HG02571 (cell line): ENCODE measurements at regions not wholly inside any gene's neighbourhood (a gene's known extent, or its start where the extent isn't known, plus 50 kb on each side); places are given as distances from the start of the nearest gene placed in this dataset.

Experiments
- ATAC-seq: cut with Tn5 transposase; IDR thresholded peaks from one replicate; pipeline ENCODE4 v1.9.1; 2021; ENCODE audit warnings: mild to moderate bottlenecking, moderate library complexity; ENCODE audit not compliant: unreplicated experiment

DNA sequence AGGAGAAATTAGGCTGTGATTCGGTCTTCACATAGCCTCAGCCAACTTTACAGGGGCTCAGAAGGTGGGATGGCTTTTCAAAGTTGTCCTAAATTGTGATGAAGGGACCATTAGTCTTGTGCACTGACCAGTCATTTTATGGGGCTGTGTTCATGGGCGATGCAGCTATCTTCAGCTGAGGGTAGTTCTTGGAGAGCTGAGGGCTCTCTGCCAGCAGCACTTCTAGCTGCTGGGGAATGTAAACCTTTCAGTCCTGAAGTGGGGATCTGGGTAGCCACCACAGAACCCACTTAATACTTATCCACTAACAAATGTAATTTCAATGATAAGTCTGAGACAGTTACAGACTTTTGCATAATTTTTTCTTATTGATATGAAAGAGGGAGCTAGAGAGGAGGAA lies 270.6 kb downstream of the AEBP2 start:
- ATAC-seq: no peak

GRCh38 chr12:19710811-19711793 lies 271.8 kb downstream of the AEBP2 start:
- no peak for ATAC-seq

GRCh38 chr12:19712041-19712440 lies 272.7 kb downstream of the AEBP2 start:
- no peak for ATAC-seq

DNA sequence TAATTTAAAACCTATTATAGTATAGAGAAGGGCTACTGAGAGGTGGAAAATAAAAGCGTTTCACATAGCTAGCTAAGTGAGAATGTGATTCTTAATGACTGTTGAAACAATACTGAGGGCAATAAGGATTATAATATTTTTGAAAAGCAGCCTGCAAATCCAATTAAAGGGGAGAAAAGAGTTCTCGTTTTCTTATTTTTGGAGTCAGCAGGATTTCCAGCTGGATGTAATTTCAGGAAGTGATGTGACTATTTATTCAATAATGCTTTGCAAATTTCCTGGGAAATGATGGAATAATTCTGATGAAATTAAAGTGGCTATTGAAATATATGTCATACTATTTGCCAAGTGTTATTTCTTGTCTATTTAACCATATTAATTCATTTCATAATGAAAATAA lies 279.1 kb downstream of the AEBP2 start:
- no peak for ATAC-seq

- no peak for ATAC-seq
Observed at GRCh38 chr12:19719672-19720071, 280.4 kb downstream of the AEBP2 start.

- no peak for ATAC-seq
Observed at GRCh38 chr12:19726122-19726521, 286.8 kb downstream of the AEBP2 start.

- no peak for ATAC-seq
Observed at GRCh38 chr12:19726592-19726991, 287.3 kb downstream of the AEBP2 start.

DNA sequence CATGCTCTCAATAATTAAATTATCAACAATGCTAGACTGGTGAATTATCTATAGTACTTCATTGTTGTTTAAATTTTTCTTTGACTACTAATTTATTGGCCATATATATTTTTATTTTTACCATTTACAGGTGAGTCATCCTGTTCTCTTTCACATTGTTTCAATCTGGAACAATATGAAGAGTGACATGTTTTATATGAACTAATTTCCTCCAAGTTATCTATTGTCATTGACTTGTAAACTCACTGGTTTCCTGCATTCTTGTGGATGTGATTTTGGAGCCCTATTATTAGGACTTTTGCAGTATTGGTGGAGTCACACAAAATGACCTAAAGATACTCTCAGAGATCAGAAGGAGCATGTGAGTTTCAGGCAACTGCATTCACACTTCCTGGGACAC lies 297.7 kb downstream of the AEBP2 start:
- ATAC-seq: no peak

GRCh38 chr12:19739195-19739776 lies 300.0 kb downstream of the AEBP2 start:
- ATAC-seq: no peak

DNA sequence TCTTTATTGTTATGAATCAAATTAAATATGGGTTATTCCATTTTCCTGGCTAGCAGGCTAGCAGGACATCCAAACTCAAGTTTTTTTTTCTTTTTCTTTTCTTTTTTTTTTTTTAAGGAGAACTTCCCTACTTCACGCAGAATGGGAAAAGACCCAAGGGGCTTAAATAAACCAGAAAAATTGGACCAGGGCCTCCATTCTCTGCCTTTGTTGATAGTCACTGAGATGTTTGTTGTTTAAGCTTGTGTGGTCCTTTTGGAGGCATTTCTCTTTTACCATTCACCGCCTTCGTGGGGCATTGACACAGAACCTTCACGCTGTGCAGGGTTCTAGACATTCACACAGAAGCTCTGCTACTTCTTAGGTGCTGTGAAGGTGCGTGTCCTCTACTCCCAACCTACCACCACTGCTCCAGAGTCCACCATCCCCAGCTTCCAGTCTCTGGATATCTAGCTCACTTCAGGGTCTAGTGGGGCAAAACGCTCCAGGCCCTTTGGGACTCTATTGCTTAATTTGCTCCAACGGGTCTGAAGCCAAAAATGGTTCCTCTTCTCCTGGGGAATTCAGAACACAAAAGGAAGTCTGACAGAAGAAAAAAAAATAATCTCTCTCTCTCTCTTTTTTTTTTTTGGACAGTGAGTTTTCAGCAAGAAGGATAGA lies 301.3 kb downstream of the AEBP2 start:
- no peak for ATAC-seq

DNA sequence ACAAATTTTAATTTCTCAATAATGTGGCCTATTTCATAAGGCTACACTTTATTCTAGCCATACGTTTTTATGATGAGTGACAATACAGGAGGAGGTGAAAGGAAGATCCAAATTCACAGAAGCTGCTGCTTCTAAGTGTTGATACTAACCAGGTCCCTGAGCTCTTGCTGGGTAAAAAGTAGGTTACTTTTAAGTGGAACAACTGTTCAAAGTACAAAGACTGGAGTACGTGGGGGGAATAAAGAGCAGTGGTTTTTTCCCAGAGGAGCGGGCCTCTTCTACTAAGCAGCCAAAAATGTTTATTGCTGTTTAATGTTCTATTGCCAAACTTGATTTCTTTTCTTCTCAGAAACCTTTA lies 301.8 kb downstream of the AEBP2 start:
- no peak for ATAC-seq

GRCh38 chr12:19744705-19745218 lies 305.5 kb downstream of the AEBP2 start:
- no peak for ATAC-seq

- no peak for ATAC-seq
Observed at GRCh38 chr12:19746471-19746870, 307.2 kb downstream of the AEBP2 start.

GRCh38 chr12:19749906-19750574 lies 310.7 kb downstream of the AEBP2 start:
- no peak for ATAC-seq

GRCh38 chr12:19751078-19751477 lies 311.8 kb downstream of the AEBP2 start:
- ATAC-seq: no peak

DNA sequence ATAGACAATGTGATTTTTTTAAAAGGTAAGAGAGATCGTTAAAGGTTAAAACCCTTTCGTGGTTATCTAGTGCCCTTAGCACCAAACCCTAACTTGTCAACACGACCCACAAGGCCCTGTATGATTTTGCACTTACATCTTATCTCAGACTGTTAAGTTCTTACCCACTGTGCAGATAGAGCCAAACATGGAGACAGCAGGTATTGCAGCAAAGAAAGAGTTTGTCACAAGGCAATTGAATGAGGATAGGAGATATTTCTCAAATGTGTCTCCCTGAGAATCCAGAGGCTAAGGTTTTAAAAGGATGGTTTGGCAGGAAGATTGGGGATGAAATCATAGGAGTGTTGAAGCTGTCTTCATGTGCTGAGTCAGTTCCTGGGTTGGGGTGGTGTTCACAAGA lies 313.4 kb downstream of the AEBP2 start:
- ATAC-seq: no peak

GRCh38 chr12:19755136-19755535 lies 315.8 kb downstream of the AEBP2 start:
- ATAC-seq: no peak

GRCh38 chr12:19757317-19757877 lies 318.1 kb downstream of the AEBP2 start:
- ATAC-seq: no peak

DNA sequence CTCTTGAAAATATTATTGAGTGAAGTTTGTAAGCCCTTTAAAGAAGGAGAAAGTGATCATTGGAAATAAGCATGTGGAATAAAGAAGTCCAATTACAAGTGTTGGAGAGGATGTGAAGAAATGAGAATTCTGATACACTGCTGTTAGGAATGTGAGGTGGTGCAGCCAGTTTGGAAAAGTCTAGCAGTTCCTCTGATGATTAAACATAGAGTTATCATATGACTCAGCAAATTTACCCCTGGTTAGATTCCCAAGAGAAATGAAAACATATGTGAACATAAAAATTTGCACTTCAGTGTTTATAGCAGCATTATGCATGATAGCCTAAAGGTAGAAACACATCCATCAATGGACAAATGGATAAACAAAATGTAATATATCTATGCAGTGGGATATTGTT lies 319.9 kb downstream of the AEBP2 start:
- no peak for ATAC-seq

GRCh38 chr12:19760611-19761010 lies 321.3 kb downstream of the AEBP2 start:
- no peak for ATAC-seq

- ATAC-seq: no peak
Observed at GRCh38 chr12:19761463-19761862, 322.2 kb downstream of the AEBP2 start.
